ENCODE measurements at regions not wholly inside any gene's neighbourhood (a gene's known extent, or its start where the extent isn't known, plus 50 kb on each side); places are given as distances from the start of the nearest gene placed in this dataset.

DNA sequence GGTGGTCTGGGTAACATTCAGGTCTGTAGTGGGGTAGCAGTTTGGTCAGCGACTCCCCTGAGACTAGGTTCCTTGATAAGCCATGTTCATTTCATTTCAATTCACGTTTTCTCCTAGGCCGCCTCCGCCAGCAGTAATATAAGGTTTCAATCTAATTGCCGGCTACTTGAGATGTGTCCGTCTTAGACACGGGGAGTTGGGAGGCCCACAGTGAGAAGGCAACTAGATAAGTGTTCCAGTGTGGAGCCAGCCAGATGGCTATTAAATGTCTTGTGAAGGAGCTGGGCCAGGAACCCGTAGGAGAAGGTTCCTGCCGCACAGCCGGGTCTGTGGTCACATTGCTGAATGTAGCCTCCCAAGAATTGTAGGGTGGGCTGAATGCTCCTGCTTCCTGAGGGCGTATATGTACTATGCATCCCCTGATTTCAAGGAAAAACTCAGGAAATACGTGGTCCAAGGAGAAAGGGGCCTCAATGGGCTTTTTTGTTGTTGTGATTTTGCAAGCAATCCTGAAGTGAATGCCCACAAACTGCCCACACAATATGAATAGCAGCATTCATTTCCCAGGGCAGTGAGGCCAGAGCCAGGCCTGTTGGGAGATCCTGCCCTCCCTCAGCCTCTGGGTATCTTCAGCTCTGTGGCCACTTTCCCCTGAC, 220.6 kb upstream of the RPL34 start:
- no peak overlapping the region for H2AFZ ChIP-seq

DNA sequence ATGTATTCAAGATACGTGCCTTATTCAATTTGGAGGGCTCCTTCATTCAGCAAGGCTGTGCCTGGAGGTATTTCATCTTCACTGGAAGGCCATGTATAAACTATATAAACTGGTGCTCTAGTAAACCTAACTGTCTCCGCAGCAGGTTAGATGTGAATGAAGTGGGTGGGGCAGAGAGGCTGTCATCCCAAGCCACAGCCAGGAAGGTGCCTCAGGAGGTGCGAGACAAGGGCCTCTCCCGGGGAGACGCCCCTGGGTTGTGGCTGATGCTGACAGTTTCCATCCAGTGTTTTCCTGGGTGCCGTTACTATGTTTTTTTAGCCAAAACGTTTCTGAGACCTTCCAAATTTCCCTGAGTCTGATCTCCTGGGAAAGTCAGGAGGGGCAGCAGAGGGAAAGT, 221.5 kb upstream of the RPL34 start:
- H3K79me2 ChIP-seq, result no peaks in the 10 kb centered on the region
- TF ChIP-seq, protein P1, sequence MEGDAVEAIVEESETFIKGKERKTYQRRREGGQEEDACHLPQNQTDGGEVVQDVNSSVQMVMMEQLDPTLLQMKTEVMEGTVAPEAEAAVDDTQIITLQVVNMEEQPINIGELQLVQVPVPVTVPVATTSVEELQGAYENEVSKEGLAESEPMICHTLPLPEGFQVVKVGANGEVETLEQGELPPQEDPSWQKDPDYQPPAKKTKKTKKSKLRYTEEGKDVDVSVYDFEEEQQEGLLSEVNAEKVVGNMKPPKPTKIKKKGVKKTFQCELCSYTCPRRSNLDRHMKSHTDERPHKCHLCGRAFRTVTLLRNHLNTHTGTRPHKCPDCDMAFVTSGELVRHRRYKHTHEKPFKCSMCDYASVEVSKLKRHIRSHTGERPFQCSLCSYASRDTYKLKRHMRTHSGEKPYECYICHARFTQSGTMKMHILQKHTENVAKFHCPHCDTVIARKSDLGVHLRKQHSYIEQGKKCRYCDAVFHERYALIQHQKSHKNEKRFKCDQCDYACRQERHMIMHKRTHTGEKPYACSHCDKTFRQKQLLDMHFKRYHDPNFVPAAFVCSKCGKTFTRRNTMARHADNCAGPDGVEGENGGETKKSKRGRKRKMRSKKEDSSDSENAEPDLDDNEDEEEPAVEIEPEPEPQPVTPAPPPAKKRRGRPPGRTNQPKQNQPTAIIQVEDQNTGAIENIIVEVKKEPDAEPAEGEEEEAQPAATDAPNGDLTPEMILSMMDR (IDR thresholded peaks at IDR 0.05), result no peak
- H3K36me3 ChIP-seq (ENCODE audit: control insufficient read depth, insufficient read depth, low read length), result no peaks in the 10 kb centered on the region
- no peak overlapping the region for H3K4me3 ChIP-seq (ENCODE audit: low read depth, low read length)
- no peak overlapping the region for H3K9ac ChIP-seq
- no peak overlapping the region for H2AFZ ChIP-seq
- H3K4me1 ChIP-seq, result no peaks in the 10 kb centered on the region
- H3K27me3 ChIP-seq (ENCODE audit: control insufficient read depth, insufficient read depth, low read length), result no peaks in the 10 kb centered on the region
- no peaks in the 10 kb centered on the region for H3K9me3 ChIP-seq (ENCODE audit: control insufficient read depth, low read length)
- no peak overlapping the region for H3K27ac ChIP-seq
- H3K4me2 ChIP-seq (ENCODE audit: low read length), result no peak overlapping the region

More for the DNA sequence above, 220.6 kb upstream of the RPL34 start:
- H3K4me2 ChIP-seq (ENCODE audit: low read length), result no peak overlapping the region
- no peak overlapping the region for H3K27ac ChIP-seq
- no peaks in the 10 kb centered on the region for H3K79me2 ChIP-seq
- no peaks in the 10 kb centered on the region for H3K36me3 ChIP-seq (ENCODE audit: control insufficient read depth, insufficient read depth, low read length)
- no peak overlapping the region for H3K4me3 ChIP-seq (ENCODE audit: low read depth, low read length)
- no peaks in the 10 kb centered on the region for H3K27me3 ChIP-seq (ENCODE audit: control insufficient read depth, insufficient read depth, low read length)
- TF ChIP-seq, protein P1 (IDR thresholded peaks at IDR 0.05), result no peak
- no peak overlapping the region for H3K9ac ChIP-seq
- no peaks in the 10 kb centered on the region for H3K9me3 ChIP-seq (ENCODE audit: control insufficient read depth, low read length)
- no peaks in the 10 kb centered on the region for H3K4me1 ChIP-seq

DNA sequence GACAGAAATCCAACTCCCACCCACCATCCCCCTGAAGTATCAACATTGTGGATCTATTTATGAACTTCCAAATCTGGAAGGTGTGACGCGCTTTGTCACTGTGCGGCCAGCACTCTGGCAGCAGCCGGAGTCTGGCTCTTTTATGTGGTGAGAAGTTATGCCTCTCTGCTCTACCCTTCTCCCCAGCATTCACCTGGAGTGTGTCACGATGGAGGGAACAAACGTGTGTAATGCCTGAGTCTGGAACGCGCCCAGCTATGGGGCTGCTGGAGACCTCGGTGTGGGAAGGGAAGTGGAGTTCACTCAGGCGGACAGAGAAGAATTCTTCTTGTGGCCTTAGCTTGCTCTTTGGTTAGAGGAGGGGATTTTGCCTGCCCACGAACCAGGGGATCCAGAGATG, 222.1 kb upstream of the RPL34 start:
- Histone ChIP-seq H3K36me3 (ENCODE audit: control insufficient read depth, insufficient read depth, low read length) (no peaks in the 10 kb centered on the region), H3K4me1 (no peaks in the 10 kb centered on the region), H3K27me3 (ENCODE audit: control insufficient read depth, insufficient read depth, low read length) (no peaks in the 10 kb centered on the region), H2AFZ (no peak overlapping the region), H3K4me2 (ENCODE audit: low read length) (no peak overlapping the region), H3K9ac (no peak overlapping the region), H3K4me3 (ENCODE audit: low read depth, low read length) (no peak overlapping the region), H3K27ac (no peak overlapping the region), H3K9me3 (ENCODE audit: control insufficient read depth, low read length) (no peaks in the 10 kb centered on the region), H3K79me2 (no peaks in the 10 kb centered on the region)
- TF ChIP-seq, protein P1 (IDR thresholded peaks at IDR 0.05), result no peak

DNA sequence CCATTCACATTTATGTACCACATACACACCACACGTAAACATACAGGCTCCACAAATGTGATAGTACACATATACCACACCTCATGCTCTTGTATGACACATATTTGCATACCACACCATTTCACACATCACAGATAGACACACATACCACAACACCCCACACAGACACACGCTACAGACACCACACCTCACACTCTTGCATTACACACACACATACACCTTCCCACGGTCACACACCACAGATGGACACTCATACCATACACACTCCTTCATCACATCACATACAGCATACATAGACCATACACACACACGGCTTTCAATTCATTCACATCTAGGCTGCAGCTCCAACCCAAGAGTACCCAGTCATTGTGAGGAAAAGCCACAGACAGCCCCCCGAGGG, 222.5 kb upstream of the RPL34 start:
- Histone ChIP-seq H3K27me3 (ENCODE audit: control insufficient read depth, insufficient read depth, low read length) (no peaks in the 10 kb centered on the region), H3K36me3 (ENCODE audit: control insufficient read depth, insufficient read depth, low read length) (no peaks in the 10 kb centered on the region), H3K4me2 (ENCODE audit: low read length) (no peak overlapping the region), H3K9me3 (ENCODE audit: control insufficient read depth, low read length) (no peaks in the 10 kb centered on the region), H3K4me3 (ENCODE audit: low read depth, low read length) (no peak overlapping the region), H3K27ac (no peak overlapping the region), H3K79me2 (no peaks in the 10 kb centered on the region), H3K4me1 (no peaks in the 10 kb centered on the region), H2AFZ (no peak overlapping the region), H3K9ac (no peak overlapping the region)
- TF ChIP-seq, protein P1 (IDR thresholded peaks at IDR 0.05), result no peak

DNA sequence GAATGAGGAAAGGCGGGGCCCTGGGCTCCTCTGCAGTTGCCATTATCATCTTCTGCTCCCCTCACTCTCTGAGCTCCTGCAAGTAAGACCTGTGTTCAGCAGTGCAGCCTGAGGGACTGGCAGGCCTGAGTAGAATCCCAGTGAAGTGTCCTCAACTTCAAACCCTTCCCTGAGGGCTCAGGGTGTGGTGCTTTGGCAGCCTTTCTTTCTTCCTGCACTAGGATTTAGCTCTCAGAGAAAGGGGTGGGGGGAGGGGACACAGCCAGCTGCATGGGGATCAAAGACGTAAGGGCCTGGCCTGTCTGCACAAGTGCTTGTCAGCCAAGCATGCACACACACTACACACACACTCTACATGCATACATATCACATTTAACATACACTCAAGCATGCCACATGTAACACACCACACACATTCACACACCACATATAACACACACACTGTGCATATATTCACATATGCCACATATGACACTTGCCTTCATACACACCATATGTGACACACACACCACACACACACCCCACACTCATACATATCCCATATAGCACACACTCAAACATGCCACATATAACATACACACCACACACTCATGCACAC, 223.4 kb upstream of the RPL34 start:
- H3K27ac ChIP-seq, result no peak overlapping the region

More for the DNA sequence above, 223.4 kb upstream of the RPL34 start:
- H3K27me3 ChIP-seq (ENCODE audit: control insufficient read depth, insufficient read depth, low read length), result no peaks in the 10 kb centered on the region
- no peak overlapping the region for H3K9ac ChIP-seq
- H2AFZ ChIP-seq, result no peak overlapping the region
- H3K79me2 ChIP-seq, result no peaks in the 10 kb centered on the region
- no peak overlapping the region for H3K4me3 ChIP-seq (ENCODE audit: low read depth, low read length)
- no peaks in the 10 kb centered on the region for H3K4me1 ChIP-seq
- H3K36me3 ChIP-seq (ENCODE audit: control insufficient read depth, insufficient read depth, low read length), result no peaks in the 10 kb centered on the region
- H3K4me2 ChIP-seq (ENCODE audit: low read length), result no peak overlapping the region
- TF ChIP-seq, protein P1 (IDR thresholded peaks at IDR 0.05), result no peak
- no peaks in the 10 kb centered on the region for H3K9me3 ChIP-seq (ENCODE audit: control insufficient read depth, low read length)
